GM20431 (cell line): ENCODE measurements at regions not wholly inside any gene's neighbourhood (a gene's known extent, or its start where the extent isn't known, plus 50 kb on each side); places are given as distances from the start of the nearest gene placed in this dataset.

Experiments used
- in situ Hi-C: fragments of 300-500 bp; cut with MseI, MboI; formaldehyde crosslinking; loops from one replicate; pipeline ENCODE4 v1.15.0; 2020; ENCODE audit warnings: low sequenced_read_pairs; ENCODE audit not compliant: unreplicated experiment

DNA sequence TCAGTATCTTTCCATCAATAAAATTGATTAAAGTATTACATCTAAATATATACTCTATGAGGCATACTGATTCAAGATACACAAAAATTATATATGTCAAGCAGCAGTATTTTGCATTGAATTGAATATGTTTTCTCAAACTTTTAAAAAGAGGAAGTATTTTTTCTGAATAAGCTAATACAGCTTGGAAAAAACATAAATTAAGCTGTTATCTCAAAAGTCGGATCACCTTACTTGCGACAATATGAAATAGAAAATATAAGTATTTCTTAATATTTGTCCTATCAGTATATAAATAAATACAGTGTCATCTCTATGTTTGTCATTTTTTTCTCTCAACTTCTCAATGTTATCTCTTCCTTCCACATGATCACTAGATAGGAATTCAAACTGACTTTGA, 139.3 kb downstream of the MBL2 start:
- in situ Hi-C loops = no loop called here

DNA sequence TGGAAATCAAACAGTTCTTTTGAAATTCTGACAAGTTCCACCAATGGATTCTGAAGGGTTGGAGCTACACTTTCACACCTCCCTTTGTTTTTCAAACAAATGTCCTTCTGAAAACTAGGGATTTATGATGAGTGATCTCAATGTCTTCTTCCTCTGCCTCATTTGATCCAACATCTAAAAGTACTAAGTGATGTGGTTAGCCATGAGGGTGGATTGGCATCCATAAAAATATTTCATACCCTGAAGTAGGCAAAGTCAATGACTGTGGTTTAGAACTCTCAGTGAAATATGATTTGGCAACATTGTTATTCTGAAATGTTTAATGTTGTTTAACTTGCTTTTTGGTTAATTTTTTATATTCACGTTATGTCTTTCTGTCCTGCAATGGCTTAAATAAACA, 136.9 kb downstream of the MBL2 start:
- in situ Hi-C loops = no loop called here

DNA sequence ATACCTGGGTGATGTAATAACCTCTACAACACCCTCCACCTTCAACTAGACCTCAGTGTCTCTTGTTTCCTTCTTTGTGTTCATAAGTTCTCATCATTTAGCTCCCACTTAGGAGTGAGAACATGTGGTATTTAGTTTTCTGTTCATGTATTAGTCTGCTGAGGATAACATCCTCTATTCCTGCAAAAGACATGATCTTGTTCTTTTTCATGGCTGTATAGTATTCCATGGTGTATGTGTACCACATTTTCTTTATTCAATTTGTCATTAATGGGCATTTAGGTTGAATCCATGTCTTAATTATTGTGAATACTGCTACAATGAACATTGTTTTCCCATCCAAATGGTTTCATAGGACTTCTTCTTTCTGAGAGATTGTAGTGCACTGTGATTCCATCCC, 135.7 kb downstream of the MBL2 start:
- in situ Hi-C loops = no loop called here

DNA sequence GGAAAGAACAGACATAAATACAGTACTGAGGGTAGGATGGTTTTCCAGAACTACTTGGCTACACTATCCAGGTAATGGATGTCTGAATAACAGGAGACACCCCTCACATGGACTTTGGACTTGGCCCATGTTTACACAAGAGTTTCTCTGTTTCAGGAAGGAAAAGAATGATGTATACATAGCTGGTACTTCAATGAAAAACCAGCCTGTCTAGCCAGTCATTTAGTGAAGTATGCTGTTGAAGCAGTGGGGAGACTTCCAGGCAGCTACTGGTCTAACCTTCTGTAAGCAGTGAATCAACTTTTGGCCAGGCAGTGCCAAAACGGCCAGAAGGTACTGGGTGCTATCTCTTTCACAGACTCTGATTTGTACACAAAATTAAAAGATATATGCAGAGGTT, 135.0 kb downstream of the MBL2 start:
- in situ Hi-C loops = no loop called here

DNA sequence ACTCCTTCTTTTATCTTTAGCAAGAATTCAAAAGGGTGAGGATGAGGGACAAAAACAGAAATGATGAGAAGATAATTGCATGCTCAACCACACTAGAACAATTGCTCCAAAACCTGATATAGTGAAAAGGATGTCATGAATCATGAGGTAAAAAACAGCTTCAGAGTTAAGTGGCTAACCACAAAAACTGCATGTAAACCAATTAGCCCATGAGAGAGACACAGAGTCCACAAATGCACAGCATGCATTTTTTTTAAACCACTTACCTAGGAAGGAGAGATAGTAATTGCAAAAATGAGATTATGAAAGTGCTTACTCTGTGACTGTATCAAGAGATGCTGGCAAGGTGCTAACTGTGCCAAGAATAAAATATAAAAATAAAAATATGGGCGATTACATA, 132.9 kb downstream of the MBL2 start:
- in situ Hi-C loops = no loop called here

DNA sequence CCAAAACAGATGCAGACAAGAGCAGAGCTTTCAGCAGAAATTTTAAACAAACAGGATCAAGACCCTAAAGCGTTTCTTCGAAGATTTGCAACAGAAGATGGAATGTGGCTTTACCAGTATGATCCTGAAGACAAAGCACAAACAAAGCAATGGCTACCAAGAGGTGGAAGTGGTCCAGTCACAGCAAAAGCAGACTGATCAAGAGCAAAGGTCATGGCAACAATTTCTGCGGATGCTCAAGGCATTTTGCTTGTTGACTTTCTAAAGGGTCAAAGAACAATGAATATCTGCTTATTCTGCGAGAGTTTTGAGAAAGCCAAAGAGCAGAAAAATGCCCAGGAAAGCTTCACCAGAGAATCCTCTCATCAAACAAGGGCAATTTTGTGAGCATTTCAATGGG, 130.4 kb downstream of the MBL2 start:
- in situ Hi-C loops = no loop called here

DNA sequence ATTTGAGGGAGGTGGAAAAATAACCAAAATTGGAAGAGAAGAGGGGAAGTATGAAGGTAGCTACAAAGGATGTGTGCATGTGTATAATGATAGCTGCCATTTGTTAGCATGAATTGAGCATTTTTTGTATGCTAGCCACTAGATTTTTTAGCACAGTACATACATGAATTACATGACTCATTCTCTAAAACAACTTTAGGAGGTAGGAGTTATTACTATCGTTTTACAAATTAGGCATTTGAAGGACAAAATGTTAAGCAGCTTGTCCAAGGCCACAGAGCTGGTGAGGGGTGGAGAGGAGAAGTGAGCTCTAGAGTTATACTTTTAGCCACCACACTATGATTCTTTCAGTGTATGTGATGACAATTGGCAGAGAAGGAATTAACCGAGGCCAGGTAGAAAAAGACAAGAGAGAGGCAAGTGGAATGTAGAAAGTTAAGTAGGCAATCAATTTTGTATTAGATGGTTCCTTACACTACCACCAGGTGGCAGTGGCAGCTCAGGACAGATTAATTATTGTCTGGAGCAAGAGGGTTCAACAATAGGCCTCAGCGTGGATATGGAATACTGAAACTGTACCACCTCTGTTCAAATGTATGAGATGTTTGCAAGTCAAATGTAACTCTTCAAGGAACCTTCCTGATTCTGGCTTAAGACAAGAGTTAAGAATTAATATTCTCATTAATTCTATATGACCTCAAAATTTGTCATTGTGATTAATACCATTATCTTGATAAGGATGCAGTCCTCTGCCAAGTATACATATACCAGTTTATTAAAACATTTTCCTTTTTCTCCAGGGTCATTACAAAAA, 128.0 kb downstream of the MBL2 start:
- in situ Hi-C loops = no loop called here

DNA sequence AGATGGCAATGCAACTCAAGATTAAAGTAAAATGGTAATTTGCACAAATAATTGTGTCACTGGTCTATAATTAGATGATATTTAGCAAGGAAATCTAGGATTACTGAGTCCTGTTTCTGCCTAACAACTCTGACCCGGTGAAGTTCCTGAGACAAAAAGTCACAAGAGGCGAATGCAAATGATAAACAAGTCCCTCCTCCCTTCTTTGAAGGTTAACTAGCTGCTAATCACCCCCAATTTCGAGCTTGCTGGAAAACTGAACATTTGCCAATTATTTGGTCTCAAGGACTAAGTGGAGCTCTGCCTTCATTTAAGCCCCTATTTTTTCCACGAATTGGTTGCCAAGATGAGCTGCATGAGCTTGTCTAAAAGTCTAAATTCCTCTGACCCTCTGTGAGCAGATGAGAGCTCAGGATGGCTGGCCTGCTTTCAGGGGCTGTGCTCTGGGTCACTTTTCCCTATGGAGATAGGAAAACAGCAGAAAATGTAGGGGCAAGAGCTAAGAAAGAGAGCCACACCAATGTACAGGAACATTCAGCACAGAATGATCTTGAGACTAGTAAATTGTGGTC, 127.3 kb downstream of the MBL2 start:
- in situ Hi-C loops = no loop called here

DNA sequence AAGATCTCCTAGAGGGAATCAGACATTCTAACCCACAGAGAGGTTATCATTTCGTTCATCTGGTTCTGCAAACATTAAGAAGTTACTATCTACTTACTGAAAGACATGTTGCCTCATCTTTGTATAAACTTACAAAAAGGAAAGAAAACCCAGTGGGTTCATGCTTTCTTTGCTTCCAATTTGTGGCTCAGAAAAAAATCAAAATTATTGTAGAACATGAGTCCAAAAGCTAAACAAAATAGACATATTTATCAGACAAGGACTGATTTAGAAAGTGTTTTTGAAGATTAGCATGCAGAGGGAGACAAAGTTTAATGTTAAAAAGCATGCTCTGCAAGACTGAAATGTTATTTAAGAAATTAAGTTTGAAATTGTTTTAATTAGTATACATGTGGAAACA, 123.1 kb downstream of the MBL2 start:
- in situ Hi-C loops = no loop called here

DNA sequence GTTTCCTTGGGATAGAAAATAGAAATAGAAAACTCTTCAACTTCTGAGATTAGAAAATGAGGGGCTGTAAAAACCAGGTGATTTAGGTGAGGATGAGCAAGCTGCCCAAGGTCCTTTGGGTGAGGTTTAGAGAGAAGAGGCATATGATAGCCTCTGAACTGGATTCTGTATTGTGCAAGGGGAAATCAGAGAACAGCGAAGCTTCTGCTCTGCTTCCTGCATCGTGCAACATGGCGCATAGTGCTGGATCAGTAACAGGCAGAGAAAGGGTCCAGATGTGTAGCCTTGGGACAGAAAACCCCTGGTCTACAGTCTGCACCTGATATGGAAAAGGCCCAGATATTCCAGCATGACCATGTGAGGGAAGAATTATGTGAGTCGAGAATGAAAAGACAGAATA, 121.7 kb downstream of the MBL2 start:
- in situ Hi-C loops = no loop called here

DNA sequence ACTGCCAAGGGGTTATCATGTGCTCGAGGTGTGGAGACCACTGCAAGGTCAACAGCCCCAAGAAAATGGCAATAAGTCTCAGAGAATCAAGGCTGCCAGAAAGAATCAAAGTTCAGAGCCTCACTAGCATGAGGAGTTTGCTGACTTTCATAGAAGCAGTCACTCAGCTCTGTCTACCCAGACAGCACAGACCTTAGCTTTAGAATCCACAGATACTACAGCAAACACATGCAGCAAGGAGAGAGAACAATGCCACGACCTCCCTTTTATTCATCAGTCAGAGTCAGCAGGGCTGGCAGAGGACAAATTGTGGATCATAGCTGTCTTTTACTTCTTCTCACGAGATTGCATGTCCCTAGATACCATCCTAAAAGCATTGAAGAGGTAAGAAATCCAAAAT, 121.3 kb downstream of the MBL2 start:
- in situ Hi-C loops = no loop called here

DNA sequence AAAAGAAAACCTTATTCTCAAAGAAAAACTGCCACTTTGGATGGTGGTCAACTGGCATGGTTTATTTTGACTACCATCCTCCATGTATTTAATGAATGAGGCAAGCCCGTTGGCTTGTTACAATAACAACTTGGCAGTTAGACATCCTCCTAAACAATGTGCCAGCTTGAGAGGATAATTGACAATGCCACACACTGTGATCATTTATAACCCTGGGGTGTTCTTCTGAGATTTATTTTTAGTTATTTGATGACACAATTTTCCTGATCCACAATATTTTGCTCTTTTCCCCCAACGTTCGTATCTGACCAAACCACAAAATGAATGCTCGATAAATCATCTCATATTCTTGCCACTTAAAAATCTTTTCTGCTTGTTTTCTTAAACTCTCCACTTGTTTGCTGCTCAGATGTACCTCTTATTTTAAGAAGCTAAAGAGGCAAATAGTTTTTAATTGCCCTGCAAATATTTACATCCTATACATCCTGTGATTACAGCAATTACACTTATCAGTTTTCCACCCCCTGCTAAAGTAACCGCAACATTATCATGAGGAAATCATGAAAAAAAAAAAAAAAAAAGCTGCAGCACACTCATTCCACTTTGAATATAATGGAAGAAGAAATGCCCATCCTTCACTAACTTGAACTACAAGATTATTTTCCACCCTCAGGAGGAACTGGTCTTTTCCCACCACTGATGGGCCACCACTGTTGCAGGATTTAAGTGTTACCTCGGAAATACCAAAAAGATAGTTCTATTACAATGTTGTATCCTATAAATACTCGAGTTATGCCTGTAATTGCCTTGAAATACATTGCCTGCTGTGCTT, 119.9 kb downstream of the MBL2 start:
- in situ Hi-C loops = no loop called here

DNA sequence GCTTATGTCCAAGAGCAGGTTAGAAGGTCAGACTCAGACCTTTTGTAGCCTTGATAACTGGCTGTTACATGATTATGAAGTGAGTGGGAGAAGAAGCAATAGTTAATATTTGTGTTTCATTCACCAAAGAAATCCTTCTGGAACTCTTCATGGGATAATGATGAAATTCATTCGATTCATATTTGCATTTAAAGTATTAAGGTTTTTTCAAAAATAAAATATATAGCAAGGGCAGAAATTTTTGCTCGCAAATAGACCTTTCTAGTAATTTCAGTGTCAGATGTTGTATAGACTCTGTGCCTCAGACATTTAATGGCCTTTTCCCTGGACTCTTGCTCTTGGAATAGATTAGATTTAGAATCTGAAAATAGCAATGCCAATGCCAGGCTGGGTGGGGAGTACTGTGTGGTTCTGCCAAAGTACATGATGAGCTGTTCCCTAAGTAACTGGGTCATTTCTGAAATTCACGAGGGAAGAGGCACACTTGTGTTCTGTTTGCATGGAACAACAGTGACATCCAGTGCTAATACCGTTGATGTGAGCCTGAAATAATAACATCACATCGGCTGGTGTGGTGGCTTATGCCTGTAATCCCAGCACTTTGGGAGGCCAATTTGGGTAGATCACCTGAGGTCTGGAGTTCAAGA, 119.2 kb downstream of the MBL2 start:
- in situ Hi-C loops = no loop called here

DNA sequence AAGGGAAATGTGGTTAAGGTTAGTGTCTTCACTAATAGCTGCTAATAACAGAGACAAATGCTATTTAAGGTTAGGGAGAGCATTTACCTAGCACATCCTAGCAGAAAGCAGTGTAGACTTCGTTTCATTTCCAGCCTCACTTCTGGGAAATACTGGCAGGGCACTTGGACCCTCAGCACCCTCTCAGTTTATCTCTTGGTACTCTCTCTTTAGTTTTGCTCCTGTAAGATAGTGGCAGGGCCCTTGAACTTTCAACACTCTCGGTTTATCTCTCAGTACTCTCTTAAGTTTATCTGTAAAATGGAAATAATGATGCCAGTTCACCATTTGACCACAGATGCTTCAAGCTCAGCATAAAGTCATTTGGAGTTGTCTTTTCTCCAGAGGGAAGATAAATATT, 118.4 kb downstream of the MBL2 start:
- in situ Hi-C loops = no loop called here

DNA sequence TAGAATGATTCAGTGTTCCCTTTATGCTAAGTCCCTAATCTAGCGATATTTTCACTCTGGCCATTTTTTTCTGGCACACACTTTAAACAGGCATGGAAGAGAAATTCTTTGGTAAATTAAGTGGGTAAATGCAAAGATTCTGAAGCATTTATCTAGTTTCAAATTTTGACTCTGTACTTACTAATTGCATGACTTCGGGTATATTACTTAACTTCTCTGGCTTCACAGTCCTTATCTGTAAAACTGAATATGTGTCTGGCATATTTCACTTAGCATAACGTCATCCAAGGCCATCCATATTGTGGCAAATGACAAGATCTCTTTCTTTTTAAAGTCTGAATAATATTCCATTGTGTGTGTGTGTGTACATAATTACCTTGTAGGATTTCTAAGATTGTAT, 114.5 kb downstream of the MBL2 start:
- in situ Hi-C loops = no loop called here

DNA sequence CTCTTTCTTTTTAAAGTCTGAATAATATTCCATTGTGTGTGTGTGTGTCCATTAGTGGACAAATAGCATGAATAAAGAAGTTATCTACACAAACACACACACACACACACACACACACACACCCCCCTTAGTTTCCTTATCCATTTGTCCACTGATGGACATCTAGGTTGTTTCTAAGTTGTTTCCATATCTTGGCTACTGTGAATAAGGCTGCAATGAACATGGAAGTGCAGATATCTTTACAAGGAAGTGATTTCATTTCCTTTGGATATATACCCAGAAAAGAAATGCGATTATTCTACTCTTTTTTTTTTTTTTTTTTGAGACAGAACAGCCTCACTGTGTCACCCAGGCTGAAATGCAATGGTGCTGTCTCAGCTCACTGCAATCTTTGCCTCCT, 113.5 kb downstream of the MBL2 start:
- in situ Hi-C loops = no loop called here

DNA sequence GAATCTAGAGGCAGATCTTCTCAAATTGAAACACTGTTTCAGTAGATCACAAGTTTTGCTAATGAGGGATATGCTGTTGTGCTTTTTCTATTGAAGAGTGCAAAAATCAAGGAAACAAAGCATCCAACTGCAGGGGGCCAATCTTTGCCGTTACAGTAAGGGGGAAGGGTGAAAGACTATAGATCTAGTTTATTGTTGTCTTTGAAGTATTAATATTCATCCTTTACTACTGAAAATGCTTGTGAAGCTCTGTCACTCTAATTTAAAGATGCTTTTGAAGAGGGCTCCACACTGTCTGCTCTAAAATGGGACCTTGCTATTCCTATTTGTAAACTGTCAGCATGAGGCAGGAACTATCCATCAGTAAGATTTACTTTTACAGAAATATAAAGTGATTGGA, 110.3 kb downstream of the MBL2 start:
- in situ Hi-C loops = no loop called here

DNA sequence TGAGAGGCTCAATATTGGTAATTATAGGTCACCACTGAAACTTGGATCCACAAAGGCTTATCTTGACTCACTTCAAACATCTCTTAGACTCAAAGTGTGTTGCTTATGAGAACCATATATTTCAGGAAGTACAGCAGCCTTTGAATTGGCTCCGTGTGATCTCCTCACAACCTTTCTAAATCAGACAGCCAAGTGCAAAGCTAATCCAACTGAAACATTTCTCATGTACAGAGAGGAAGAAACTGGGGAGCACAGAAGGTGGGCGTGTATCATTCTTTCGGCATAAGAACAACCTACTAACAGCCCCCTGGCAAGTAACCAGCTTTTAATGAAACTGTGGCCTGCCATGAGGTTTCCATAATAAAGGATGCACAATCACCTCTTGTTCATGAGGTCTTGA, 109.4 kb downstream of the MBL2 start:
- in situ Hi-C loops = no loop called here

DNA sequence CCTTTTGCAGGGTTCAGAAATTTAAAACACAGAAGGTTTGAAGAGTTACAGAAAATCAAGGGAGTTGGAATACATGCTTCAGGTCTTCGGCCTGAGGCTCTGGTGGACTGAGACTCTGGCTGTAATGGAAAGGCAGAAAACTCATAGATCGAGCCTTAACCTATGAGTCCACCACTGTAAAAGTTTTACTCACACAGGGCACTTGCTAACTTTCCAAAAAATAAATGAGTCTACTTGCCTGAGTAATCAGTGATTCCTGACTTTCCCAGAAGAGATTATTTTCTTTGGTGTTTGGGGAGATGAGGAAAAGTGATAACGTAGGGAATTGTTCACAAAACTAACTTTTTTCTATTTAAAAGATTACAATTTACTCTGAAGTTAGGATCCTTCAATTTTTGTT, 108.0 kb downstream of the MBL2 start:
- in situ Hi-C loops = no loop called here

DNA sequence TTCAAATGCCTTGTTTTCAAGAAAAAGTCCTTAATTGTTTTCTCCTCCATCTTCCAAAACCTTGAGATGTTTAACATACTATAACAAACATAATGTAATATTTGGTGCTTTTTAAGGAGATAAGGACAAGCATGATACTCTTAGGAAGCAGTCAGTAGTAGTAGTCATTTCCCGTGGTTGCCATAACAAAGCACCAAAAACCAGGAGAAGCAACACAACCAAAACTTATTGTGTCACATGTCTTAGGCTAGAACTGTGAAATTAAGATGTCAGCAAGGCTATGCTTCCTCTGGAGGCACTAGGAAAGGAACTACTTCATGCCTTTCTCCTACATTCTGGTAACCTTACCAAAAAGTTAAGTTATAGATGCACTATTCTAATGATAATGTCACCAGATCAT, 106.8 kb downstream of the MBL2 start:
- in situ Hi-C loops = no loop called here

DNA sequence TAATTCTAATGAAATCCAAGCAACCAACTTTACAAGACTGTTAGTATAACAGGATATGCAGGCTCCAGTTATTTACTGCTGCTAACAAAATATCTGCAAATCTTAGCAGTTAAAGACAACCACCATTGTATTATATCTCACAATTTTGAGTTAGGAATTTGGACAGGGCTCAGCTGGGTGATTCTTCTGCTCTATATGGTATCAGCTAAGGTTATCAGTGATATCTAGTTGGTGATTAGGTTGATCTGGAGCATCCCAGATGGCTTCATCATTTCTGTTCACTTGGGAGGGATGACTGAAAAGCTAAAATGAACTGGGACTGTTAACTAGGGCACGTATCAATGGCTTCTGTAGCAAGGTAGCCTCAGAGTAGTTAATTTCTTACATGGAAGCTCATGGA, 105.7 kb downstream of the MBL2 start:
- in situ Hi-C loops = no loop called here
